Ovary (tissue), 7 donors: ENCODE measurements at regions not wholly inside any gene's neighbourhood (a gene's known extent, or its start where the extent isn't known, plus 50 kb on each side); places are given as distances from the start of the nearest gene placed in this dataset.

Source experiments
- DNase-seq, 5 donors: peaks; one replicate each; pipeline ENCODE4 v3.0.0-alpha.2; 2019 to 2020
- H3K27ac ChIP-seq, 2 donors: fragments of 200-600 bp; one replicate each; pipeline versions ENCODE4 v1.5.1 to v1.8.0; 2019 to 2022
- H3K27me3 ChIP-seq: fragments of 200-600 bp; one replicate; pipeline ENCODE4 v1.8.0; 2022
- H3K36me3 ChIP-seq: fragments of 200-600 bp; sonication (generic); one replicate; pipeline ENCODE4 v1.5.1; 2019
- H3K4me1 ChIP-seq: one replicate; pipeline ENCODE4 v1.8.1; 2013; ENCODE audit warnings: mild to moderate bottlenecking, moderate library complexity; ENCODE audit not compliant: insufficient read depth
- H3K4me3 ChIP-seq: fragments of 200-600 bp; sonication (generic); one replicate; pipeline ENCODE4 v1.5.1; 2017
- H3K9me3 ChIP-seq, 2 donors: fragments of 200-600 bp in 1 of 2; sonication (generic) in 1 of 2; one replicate each; pipeline versions ENCODE4 v1.5.1 to v1.8.1; 2013 to 2019; ENCODE audit warnings: mild to moderate bottlenecking in 1 of 2, moderate library complexity in 1 of 2
- EP300 ChIP-seq: sonication (generic); formaldehyde crosslinking; IDR thresholded peaks from one replicate; pipeline ENCODE4 v1.6.1; 2017; ENCODE audit warnings: antibody characterized with exemption
- POLR2A ChIP-seq: fragments of 450-650 bp; IDR thresholded peaks from one replicate; pipeline ENCODE4 v1.6.1; 2017; ENCODE audit warnings: antibody characterized with exemption, mild to moderate bottlenecking, moderate library complexity
- WGBS, 3 donors: extraction: QIAGEN DNeasy Blood & Tissue Kit in 1 of 3; methylation state at CpG; one replicate each; pipeline versions ENCODE4 v1.1.5 to v1.1.7; 2013 to 2017; 5-methylcytosine and 5-hydroxymethylcytosine counted together
- intact Hi-C, 4 donors: fragments of 100-400 bp; cut with DNase I; formaldehyde crosslinking; loops; one replicate each; pipeline versions ENCODE4 v1.11.0 to v1.15.1; 2022 to 2023
- TF ChIP-seq, protein P1 (sequence below), 3 donors: fragments of 450-650 bp in 2 of 3; fragments of 200-600 bp in 1 of 3; IDR thresholded peaks; one replicate each; pipeline versions ENCODE4 v1.5.1 to v1.8.0; 2016 to 2022; ENCODE audit warnings: antibody characterized with exemption in 3 of 3, mild to moderate bottlenecking in 1 of 3
- donor health status: DM: no; HTN: no; CAD: no; lungs with moderate emphysema.
- donor health status: DM: no; HTN: no; CAD: no.
- donor health status: Bipolar disorder and iron deficiency.
- donor health status: DM: no; HTN: no; CAD: no.
- donor health status: DM: yes; HTN: yes; CAD: no.

DNA sequence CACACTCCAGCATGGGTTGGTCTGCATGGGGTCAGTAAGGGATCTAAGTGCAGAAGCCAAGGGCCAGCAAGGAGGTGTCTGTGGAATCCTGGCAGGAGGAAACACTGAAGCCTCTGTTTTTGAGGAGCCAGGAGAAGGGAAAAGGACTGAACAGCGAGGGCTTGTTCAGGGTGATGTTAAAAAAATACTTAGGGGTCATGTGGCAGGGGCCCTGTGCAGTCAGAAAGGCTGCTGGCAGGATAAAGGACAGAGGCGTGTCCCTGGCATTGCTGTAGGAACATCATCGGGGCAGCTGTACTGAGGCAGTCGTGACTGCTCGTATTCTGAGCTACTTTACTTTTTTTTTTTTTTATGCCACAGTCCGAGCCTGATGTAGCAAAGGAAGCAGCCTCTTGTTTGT, 127.1 kb upstream of the ZFP64 start:
- WGBS, 3 donors, result 55 to 69% (median 65%) methylated on average over 6 of the region's 6 CpGs
- no peaks in the 10 kb centered on the region for H3K4me1 ChIP-seq
- H3K9me3 ChIP-seq, result no peaks in the 10 kb centered on the region
- intact Hi-C loops, result loop anchor here in 1 of 4 donors (10.0 kb wide), 1 partner anchor 896 kb away; no protein-coding TSS in a partner anchor
- no peaks in the 10 kb centered on the region for H3K27me3 ChIP-seq
- no peak overlapping the region for H3K4me3 ChIP-seq
- no peak for TF ChIP-seq POLR2A
- TF ChIP-seq EP300, result no peak
- TF ChIP-seq, protein P1, sequence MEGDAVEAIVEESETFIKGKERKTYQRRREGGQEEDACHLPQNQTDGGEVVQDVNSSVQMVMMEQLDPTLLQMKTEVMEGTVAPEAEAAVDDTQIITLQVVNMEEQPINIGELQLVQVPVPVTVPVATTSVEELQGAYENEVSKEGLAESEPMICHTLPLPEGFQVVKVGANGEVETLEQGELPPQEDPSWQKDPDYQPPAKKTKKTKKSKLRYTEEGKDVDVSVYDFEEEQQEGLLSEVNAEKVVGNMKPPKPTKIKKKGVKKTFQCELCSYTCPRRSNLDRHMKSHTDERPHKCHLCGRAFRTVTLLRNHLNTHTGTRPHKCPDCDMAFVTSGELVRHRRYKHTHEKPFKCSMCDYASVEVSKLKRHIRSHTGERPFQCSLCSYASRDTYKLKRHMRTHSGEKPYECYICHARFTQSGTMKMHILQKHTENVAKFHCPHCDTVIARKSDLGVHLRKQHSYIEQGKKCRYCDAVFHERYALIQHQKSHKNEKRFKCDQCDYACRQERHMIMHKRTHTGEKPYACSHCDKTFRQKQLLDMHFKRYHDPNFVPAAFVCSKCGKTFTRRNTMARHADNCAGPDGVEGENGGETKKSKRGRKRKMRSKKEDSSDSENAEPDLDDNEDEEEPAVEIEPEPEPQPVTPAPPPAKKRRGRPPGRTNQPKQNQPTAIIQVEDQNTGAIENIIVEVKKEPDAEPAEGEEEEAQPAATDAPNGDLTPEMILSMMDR (IDR thresholded peaks at IDR 0.05), result no peak
- no peaks in the 10 kb centered on the region for H3K36me3 ChIP-seq
- no peak for DNase-seq
- H3K27ac ChIP-seq, result no peak overlapping the region

DNA sequence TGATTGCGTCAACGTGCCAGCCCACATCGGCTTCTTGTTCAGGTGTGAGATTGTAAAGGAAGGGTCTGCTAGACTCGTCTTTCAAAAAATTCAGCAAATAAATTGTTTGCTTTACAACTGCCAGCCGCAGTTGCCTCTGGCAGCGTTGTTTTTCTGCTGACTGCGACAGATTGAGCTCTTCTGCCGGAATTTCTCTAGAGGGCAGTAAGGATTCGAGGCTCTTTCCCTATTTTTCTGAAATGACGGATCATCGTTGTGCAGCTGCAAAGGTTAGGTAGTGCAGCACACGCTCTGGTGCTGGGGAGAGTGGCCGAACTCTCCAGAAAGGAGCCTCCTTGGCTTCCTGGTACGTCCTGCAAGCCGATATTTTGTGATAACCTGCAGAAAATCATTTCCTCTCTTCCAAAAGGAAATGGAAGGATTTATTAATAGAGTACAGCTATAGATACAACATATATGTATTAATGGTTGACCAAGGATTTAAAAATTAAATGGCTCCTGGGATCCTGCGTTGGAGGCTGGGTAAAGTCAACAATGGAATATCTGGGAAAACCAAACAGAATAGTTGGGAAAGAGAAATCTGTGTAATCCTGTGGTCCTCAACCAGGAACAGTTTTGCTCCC, 121.9 kb upstream of the ZFP64 start:
- H3K36me3 ChIP-seq, result no peaks in the 10 kb centered on the region
- H3K27ac ChIP-seq, result no peak overlapping the region
- DNase-seq, result peak in 3 of 5 donors; percentile 10 to 35 (median 13)
- no peaks in the 10 kb centered on the region for H3K27me3 ChIP-seq
- H3K4me3 ChIP-seq, result no peak overlapping the region
- H3K4me1 ChIP-seq, result peaks cover 2% of the 10 kb centered on the region
- no peak for TF ChIP-seq EP300
- TF ChIP-seq POLR2A, result no peak
- TF ChIP-seq, protein P1 (IDR thresholded peaks at IDR 0.05), result no peak
- 12 to 17% (median 12%) methylated on average over 16 of the region's 16 CpGs for WGBS, 3 donors
- intact Hi-C loops, result loop anchor here in 2 of 4 donors (5.0 to 10.0 kb wide), 2 partner anchors 901 to 1234 kb away; no protein-coding TSS in a partner anchor
- no peaks in the 10 kb centered on the region for H3K9me3 ChIP-seq

DNA sequence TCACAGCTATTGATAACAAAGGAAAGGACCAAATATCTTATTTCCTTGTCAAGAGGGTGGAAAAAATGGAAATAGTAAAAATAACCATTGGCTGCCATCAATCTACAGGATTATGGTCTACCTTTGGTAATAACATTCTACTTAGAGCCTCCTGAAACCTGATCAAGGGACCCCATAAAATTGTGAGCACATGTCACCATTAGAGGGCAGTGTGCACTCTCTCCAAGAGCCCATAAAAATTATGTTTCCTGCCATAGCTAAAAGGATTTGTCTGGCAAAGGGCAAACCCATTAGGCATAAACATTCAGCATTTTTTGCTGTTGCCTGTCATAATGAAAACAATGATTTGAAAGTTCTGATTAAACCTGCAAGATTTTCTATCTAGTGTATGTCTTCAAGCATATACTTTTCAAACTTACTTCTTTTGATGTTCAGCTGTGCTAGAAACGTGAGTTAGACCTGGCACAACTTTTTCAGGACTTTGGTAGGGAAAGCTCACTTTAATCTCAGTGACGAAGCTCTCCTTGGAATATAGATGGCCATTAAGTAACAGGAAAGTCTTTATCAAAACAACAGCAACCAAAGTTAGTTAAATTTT, 120.7 kb upstream of the ZFP64 start:
- WGBS, 3 donors, result 48 to 57% (median 51%) methylated on average over 2 of the region's 2 CpGs
- Histone ChIP-seq H3K27ac (no peak overlapping the region), H3K36me3 (no peaks in the 10 kb centered on the region), H3K9me3 (no peaks in the 10 kb centered on the region), H3K4me3 (no peak overlapping the region), H3K4me1 (peaks cover 2% of the 10 kb centered on the region), H3K27me3 (no peaks in the 10 kb centered on the region)
- TF ChIP-seq POLR2A (no peak), EP300 (no peak)
- TF ChIP-seq, protein P1 (IDR thresholded peaks at IDR 0.05), result peak in 2 of 3 donors; percentile 38 to 40
- DNase-seq, result peak in 3 of 5 donors; percentile 17 to 27 (median 22)
- intact Hi-C loops, result loop anchor here in 2 of 4 donors (5.0 to 10.0 kb wide), 2 partner anchors 903 to 1235 kb away; no protein-coding TSS in a partner anchor

DNA sequence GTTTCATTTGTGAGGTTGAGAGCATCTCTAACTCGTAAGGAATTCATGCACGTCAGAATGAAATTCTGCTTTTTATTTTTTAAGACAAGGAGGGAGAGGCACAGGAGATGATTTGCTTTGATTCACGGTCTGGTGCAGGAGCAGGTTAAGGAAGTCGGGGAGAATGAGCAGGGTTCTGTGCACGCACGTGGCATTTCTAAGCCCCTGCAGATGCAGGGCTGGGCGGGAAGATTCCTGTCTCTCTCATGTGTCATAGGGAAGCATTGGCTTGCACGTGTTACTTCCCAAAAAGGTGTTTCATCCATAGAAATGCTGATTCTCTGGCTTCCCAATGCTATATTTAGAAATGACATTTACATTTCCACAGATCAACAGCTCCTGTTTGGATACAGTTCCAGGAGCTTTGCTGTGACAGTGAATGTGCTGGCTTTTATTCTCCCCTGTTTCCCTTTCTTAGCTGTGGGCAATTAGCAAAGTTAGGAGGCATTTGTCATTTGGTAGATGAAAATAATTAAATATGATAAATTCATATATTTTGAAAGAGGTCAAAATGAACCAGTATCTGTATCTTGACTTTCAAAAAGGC, 119.7 kb upstream of the ZFP64 start:
- Histone ChIP-seq H3K27me3 (no peaks in the 10 kb centered on the region), H3K27ac (no peak overlapping the region), H3K4me1 (peaks cover 2% of the 10 kb centered on the region), H3K4me3 (no peak overlapping the region), H3K9me3 (no peaks in the 10 kb centered on the region), H3K36me3 (no peaks in the 10 kb centered on the region)
- intact Hi-C loops, result loop anchor here in 2 of 4 donors (5.0 to 10.0 kb wide), 2 partner anchors 903 to 1236 kb away; no protein-coding TSS in a partner anchor
- DNase-seq, result no peak
- TF ChIP-seq, protein P1 (IDR thresholded peaks at IDR 0.05), result no peak
- TF ChIP-seq POLR2A (no peak), EP300 (no peak)
- 82 to 84% (median 84%) methylated on average over 8 of the region's 8 CpGs for WGBS, 3 donors
